ENCODE measurements at regions not wholly inside any gene's neighbourhood (a gene's known extent, or its start where the extent isn't known, plus 50 kb on each side); places are given as distances from the start of the nearest gene placed in this dataset.

- DNase-seq = no peak
These were observed 341.1 kb downstream of the TGFB2 start for GRCh38 chr1:218686258-218686657.

GRCh38 chr1:218686761-218687160 is 341.6 kb downstream of the TGFB2 start:
- DNase-seq = no peak

GRCh38 chr1:218692808-218693207 is 347.7 kb downstream of the TGFB2 start:
- DNase-seq = no peak

- DNase-seq = no peak
These were observed 348.5 kb downstream of the TGFB2 start for GRCh38 chr1:218693599-218693998.

GRCh38 chr1:218694085-218694484 is 348.9 kb downstream of the TGFB2 start:
- no peak for DNase-seq

GRCh38 chr1:218694636-218695035 is 349.5 kb downstream of the TGFB2 start:
- no peak for DNase-seq

GRCh38 chr1:218695525-218695924 is 350.4 kb downstream of the TGFB2 start:
- no peak for DNase-seq

- DNase-seq = no peak
These were observed 353.0 kb downstream of the TGFB2 start for GRCh38 chr1:218698141-218698540.

- no peak for DNase-seq
These were observed 354.3 kb downstream of the TGFB2 start for GRCh38 chr1:218699421-218699820.

- DNase-seq = no peak
These were observed 354.7 kb downstream of the TGFB2 start for GRCh38 chr1:218699865-218700264.

GRCh38 chr1:218700666-218701065 is 355.5 kb downstream of the TGFB2 start:
- no peak for DNase-seq

GRCh38 chr1:218701131-218701530 is 356.0 kb downstream of the TGFB2 start:
- no peak for DNase-seq

- DNase-seq = no peak
These were observed 357.6 kb downstream of the TGFB2 start for GRCh38 chr1:218702775-218703174.

- DNase-seq = no peak
These were observed 358.7 kb downstream of the TGFB2 start for GRCh38 chr1:218703836-218704235.

- DNase-seq = no peak
These were observed 360.3 kb downstream of the TGFB2 start for GRCh38 chr1:218705391-218705790.

GRCh38 chr1:218705911-218706893 is 361.1 kb downstream of the TGFB2 start:
- no peak for DNase-seq

GRCh38 chr1:218711001-218711400 is 365.9 kb downstream of the TGFB2 start:
- no peak for DNase-seq

GRCh38 chr1:218711884-218712674 is 366.9 kb downstream of the TGFB2 start:
- DNase-seq = no peak

- no peak for DNase-seq
These were observed 367.5 kb downstream of the TGFB2 start for GRCh38 chr1:218712677-218713076.

- no peak for DNase-seq
These were observed 371.0 kb downstream of the TGFB2 start for GRCh38 chr1:218715961-218716669.

- DNase-seq = no peak
These were observed 372.4 kb downstream of the TGFB2 start for GRCh38 chr1:218717575-218717974.

GRCh38 chr1:218718206-218718605 is 373.1 kb downstream of the TGFB2 start:
- DNase-seq = no peak

GRCh38 chr1:218718977-218719376 is 373.8 kb downstream of the TGFB2 start:
- no peak for DNase-seq
